ENCODE measurements at regions not wholly inside any gene's neighbourhood (a gene's known extent, or its start where the extent isn't known, plus 50 kb on each side); places are given as distances from the start of the nearest gene placed in this dataset.

GRCh38 chr3:193826159-193826795, 233.3 kb downstream of the OPA1 start:
- TF ChIP-seq EP300 (IDR thresholded peaks at IDR 0.05) (no peak), CTCF (IDR thresholded peaks at IDR 0.05) (peak in 1 of 2 donors; percentile 24)
- H3K9me3 ChIP-seq, result no peaks in the 10 kb centered on the region
- H3K27me3 ChIP-seq, result no peaks in the 10 kb centered on the region
- no peak for DNase-seq (ENCODE audit: low spot score in 2 of 2)
- H3K36me3 ChIP-seq, result no peaks in the 10 kb centered on the region
- no peak overlapping the region for H3K4me3 ChIP-seq
- 61% methylated on average over 12 of the region's 12 CpGs for WGBS
- peak overlapping the region; percentile 67 for H3K27ac ChIP-seq
- peaks cover 46% of the 10 kb centered on the region for H3K4me1 ChIP-seq

GRCh38 chr3:193827040-193827669, 234.1 kb downstream of the OPA1 start:
- 67% methylated on average over 7 of the region's 7 CpGs for WGBS
- H3K36me3 ChIP-seq, result no peaks in the 10 kb centered on the region
- H3K4me1 ChIP-seq, result peaks cover 55% of the 10 kb centered on the region
- no peaks in the 10 kb centered on the region for H3K9me3 ChIP-seq
- DNase-seq (ENCODE audit: low spot score in 2 of 2), result no peak
- H3K27ac ChIP-seq, result peak overlapping the region; percentile 67
- no peaks in the 10 kb centered on the region for H3K27me3 ChIP-seq
- TF ChIP-seq CTCF (IDR thresholded peaks at IDR 0.05), result no peak
- no peak for TF ChIP-seq POLR2AphosphoS5 (IDR thresholded peaks at IDR 0.05)
- no peak for TF ChIP-seq EP300 (IDR thresholded peaks at IDR 0.05)
- TF ChIP-seq POLR2A (IDR thresholded peaks at IDR 0.05), result no peak
- H3K4me3 ChIP-seq, result no peak overlapping the region

GRCh38 chr3:193827871-193828270, 234.9 kb downstream of the OPA1 start:
- 75% methylated on average over 2 of the region's 2 CpGs for WGBS
- H3K4me3 ChIP-seq, result no peak overlapping the region
- no peaks in the 10 kb centered on the region for H3K27me3 ChIP-seq
- H3K9me3 ChIP-seq, result no peaks in the 10 kb centered on the region
- DNase-seq (ENCODE audit: low spot score in 2 of 2), result no peak
- peak overlapping the region; percentile 3 for H3K27ac ChIP-seq
- no peaks in the 10 kb centered on the region for H3K36me3 ChIP-seq
- TF ChIP-seq POLR2A (IDR thresholded peaks at IDR 0.05) (no peak), CTCF (IDR thresholded peaks at IDR 0.05) (no peak), EP300 (IDR thresholded peaks at IDR 0.05) (no peak), POLR2AphosphoS5 (IDR thresholded peaks at IDR 0.05) (no peak)
- H3K4me1 ChIP-seq, result peaks cover 59% of the 10 kb centered on the region

GRCh38 chr3:193828477-193828876, 235.5 kb downstream of the OPA1 start:
- no peak overlapping the region for H3K4me3 ChIP-seq
- H3K4me1 ChIP-seq, result peaks cover 65% of the 10 kb centered on the region
- no peak for DNase-seq (ENCODE audit: low spot score in 2 of 2)

GRCh38 chr3:193829781-193830180, 236.8 kb downstream of the OPA1 start:
- Histone ChIP-seq H3K27me3 (no peaks in the 10 kb centered on the region), H3K4me1 (peaks cover 71% of the 10 kb centered on the region), H3K4me3 (no peak overlapping the region), H3K36me3 (no peaks in the 10 kb centered on the region), H3K9me3 (no peaks in the 10 kb centered on the region), H3K27ac (peak overlapping the region; percentile 93)
- WGBS, result 29% methylated on average over 4 of the region's 5 CpGs
- DNase-seq (ENCODE audit: low spot score in 2 of 2), result no peak
- TF ChIP-seq POLR2A (IDR thresholded peaks at IDR 0.05), result no peak
- peak in 1 of 3 donors; percentile 27 for TF ChIP-seq POLR2AphosphoS5 (IDR thresholded peaks at IDR 0.05)
- TF ChIP-seq EP300 (IDR thresholded peaks at IDR 0.05), result no peak
- no peak for TF ChIP-seq CTCF (IDR thresholded peaks at IDR 0.05)

More at GRCh38 chr3:193828477-193828876, 235.5 kb downstream of the OPA1 start:
- Histone ChIP-seq H3K9me3 (no peaks in the 10 kb centered on the region), H3K36me3 (no peaks in the 10 kb centered on the region), H3K27ac (peak overlapping the region; percentile 93), H3K27me3 (no peaks in the 10 kb centered on the region)
- 65% methylated on average over 6 of the region's 6 CpGs for WGBS
- peak in 2 of 3 donors; percentile 17 to 33 for TF ChIP-seq POLR2AphosphoS5 (IDR thresholded peaks at IDR 0.05)
- TF ChIP-seq EP300 (IDR thresholded peaks at IDR 0.05), result no peak
- TF ChIP-seq POLR2A (IDR thresholded peaks at IDR 0.05), result no peak

Data from suprapubic skin (tissue), 4 donors.